Neural cell (in vitro differentiated cells): ENCODE measurements at regions not wholly inside any gene's neighbourhood (a gene's known extent, or its start where the extent isn't known, plus 50 kb on each side); places are given as distances from the start of the nearest gene placed in this dataset.

ENCODE experiments used
- H2AFZ ChIP-seq: fragments of 200-600, 300-800 bp; sonication (generic), shearing (Covaris generic); 2 replicates; pipeline ENCODE4 v1.6.0; 2014; ENCODE audit warnings: low read depth, mild to moderate bottlenecking, antibody characterized with exemption, low read length, moderate library complexity
- H3F3A ChIP-seq: fragments of 200-600 bp; shearing (Covaris generic); 2 replicates; pipeline ENCODE4 v1.6.1; 2016; ENCODE audit warnings: mild to moderate bottlenecking, moderate library complexity, mixed read lengths, antibody characterized with exemption, low read length; ENCODE audit not compliant: insufficient read depth, poor library complexity, severe bottlenecking
- H3K27ac ChIP-seq: fragments of 200-600, 300-800 bp; sonication (generic), shearing (Covaris generic); 2 replicates; pipeline ENCODE4 v1.5.1; 2014; ENCODE audit warnings: mild to moderate bottlenecking, low read length, moderate library complexity
- H3K27me3 ChIP-seq: fragments of 300-800, 200-600 bp; sonication (generic), shearing (Covaris generic); 2 replicates; pipeline ENCODE4 v1.6.0; 2014; ENCODE audit warnings: mild to moderate bottlenecking, low read depth, low read length, moderate library complexity; ENCODE audit not compliant: insufficient read depth
- H3K36me3 ChIP-seq: fragments of 300-800, 200-600 bp; sonication (generic), shearing (Covaris generic); 2 replicates; pipeline ENCODE4 v1.5.1; 2014; ENCODE audit warnings: mild to moderate bottlenecking, antibody characterized with exemption, low read length, moderate library complexity; ENCODE audit not compliant: insufficient read depth
- H3K4me2 ChIP-seq: fragments of 300-800, 200-600 bp; sonication (generic), shearing (Covaris generic); 2 replicates; pipeline ENCODE4 v1.6.0; 2014; ENCODE audit warnings: mild to moderate bottlenecking, low read length
- H3K4me3 ChIP-seq: fragments of 300-800, 200-600 bp; sonication (generic), shearing (Covaris generic); 2 replicates; pipeline ENCODE4 v1.5.1; 2014; ENCODE audit warnings: mild to moderate bottlenecking, low read length, moderate library complexity
- H3K79me2 ChIP-seq: fragments of 200-600 bp; shearing (Covaris generic); replicated peaks from 2 replicates; pipeline ENCODE4 v1.6.0; 2014; ENCODE audit warnings: mild to moderate bottlenecking, low read length, moderate library complexity; ENCODE audit not compliant: insufficient read depth
- H3K9ac ChIP-seq: fragments of 300-800, 200-600 bp; sonication (generic), shearing (Covaris generic); 2 replicates; pipeline ENCODE4 v1.6.1; 2016; ENCODE audit warnings: mild to moderate bottlenecking, low read length, mixed read lengths
- H3K9me2 ChIP-seq: fragments of 200-600 bp; shearing (Covaris generic); 2 replicates; pipeline ENCODE4 v1.6.1; 2016; ENCODE audit warnings: mild to moderate bottlenecking, low read length, mixed read lengths; ENCODE audit not compliant: insufficient read depth
- H3K9me3 ChIP-seq: fragments of 200-600, 300-800 bp; sonication (generic), shearing (Covaris generic); 2 replicates; pipeline ENCODE4 v1.6.1; 2016; ENCODE audit warnings: mild to moderate bottlenecking, mixed run types, low read length, moderate library complexity, mixed read lengths
- H4K20me1 ChIP-seq: fragments of 200-600 bp; shearing (Covaris generic); 2 replicates; pipeline ENCODE4 v1.6.1; 2016; ENCODE audit warnings: mild to moderate bottlenecking, mixed run types; ENCODE audit not compliant: insufficient read depth
- CTCF ChIP-seq: fragments of 450-650 bp; IDR thresholded peaks from 2 replicates; pipeline ENCODE4 v1.5.1; 2014; ENCODE audit warnings: antibody characterized with exemption, mild to moderate bottlenecking, moderate library complexity; ENCODE audit not compliant: poor library complexity, severe bottlenecking
- EP300 ChIP-seq: fragments of 450-650 bp; conservative IDR thresholded peaks from 2 replicates; pipeline ENCODE4 v1.6.1; 2014; ENCODE audit warnings: antibody characterized with exemption, mild to moderate bottlenecking, moderate library complexity; ENCODE audit not compliant: poor library complexity, severe bottlenecking
- EZH2 ChIP-seq: fragments of 200-600, 300-800 bp; shearing (Covaris generic), sonication (generic); IDR thresholded peaks from 2 replicates; pipeline ENCODE4 v1.6.1; 2014; ENCODE audit warnings: antibody characterized with exemption, low read length, borderline replicate concordance, mild to moderate bottlenecking; ENCODE audit not compliant: insufficient read depth, poor library complexity, severe bottlenecking
- MXI1 ChIP-seq: fragments of 450-650 bp; conservative IDR thresholded peaks from 2 replicates; pipeline ENCODE4 v1.6.1; 2014; ENCODE audit warnings: antibody characterized with exemption, mild to moderate bottlenecking; ENCODE audit not compliant: poor library complexity, severe bottlenecking
- POLR2AphosphoS5 ChIP-seq: IDR thresholded peaks from 2 replicates; pipeline ENCODE4 v1.6.1; 2012
- RAD21 ChIP-seq: fragments of 450-650 bp; conservative IDR thresholded peaks from 2 replicates; pipeline ENCODE4 v1.6.1; 2014; ENCODE audit warnings: antibody characterized with exemption, mild to moderate bottlenecking, moderate library complexity
- REST ChIP-seq: IDR thresholded peaks from 2 replicates; pipeline ENCODE4 v1.6.1; 2012; ENCODE audit warnings: borderline replicate concordance
- SMC3 ChIP-seq: fragments of 450-650 bp; conservative IDR thresholded peaks from 2 replicates; pipeline ENCODE4 v1.6.1; 2014; ENCODE audit warnings: antibody characterized with exemption, mild to moderate bottlenecking, moderate library complexity; ENCODE audit not compliant: poor library complexity
- TAF1 ChIP-seq: IDR thresholded peaks from 2 replicates; pipeline ENCODE4 v1.6.1; 2012; ENCODE audit warnings: low read depth

GRCh38 chr11:29279716-29280115 is 737.1 kb downstream of the KCNA4 start:
- H2AFZ ChIP-seq, result no peak overlapping the region
- no peaks in the 10 kb centered on the region for H3F3A ChIP-seq
- H3K79me2 ChIP-seq, result no peaks in the 10 kb centered on the region
- no peak for TF ChIP-seq SMC3
- no peak for TF ChIP-seq CTCF
- no peak for TF ChIP-seq EP300
- no peak for TF ChIP-seq POLR2AphosphoS5
- TF ChIP-seq TAF1, result no peak
- no peak for TF ChIP-seq RAD21
- TF ChIP-seq REST, result no peak
- no peak for TF ChIP-seq EZH2
- TF ChIP-seq MXI1, result no peak
- H3K9me3 ChIP-seq, result no peaks in the 10 kb centered on the region
- H3K9ac ChIP-seq, result no peak overlapping the region
- H3K9me2 ChIP-seq, result no peaks in the 10 kb centered on the region
- H3K4me2 ChIP-seq, result no peak overlapping the region
- no peaks in the 10 kb centered on the region for H3K27me3 ChIP-seq
- no peak overlapping the region for H3K27ac ChIP-seq
- H4K20me1 ChIP-seq, result no peaks in the 10 kb centered on the region
- H3K4me3 ChIP-seq, result no peak overlapping the region
- H3K36me3 ChIP-seq, result no peaks in the 10 kb centered on the region

GRCh38 chr11:29272019-29272654 is 744.7 kb downstream of the KCNA4 start:
- no peak overlapping the region for H3K27ac ChIP-seq
- no peak overlapping the region for H3K4me3 ChIP-seq
- H3K79me2 ChIP-seq, result no peaks in the 10 kb centered on the region
- no peaks in the 10 kb centered on the region for H3K9me2 ChIP-seq
- no peaks in the 10 kb centered on the region for H4K20me1 ChIP-seq
- no peaks in the 10 kb centered on the region for H3K9me3 ChIP-seq
- TF ChIP-seq EZH2, result no peak
- no peak for TF ChIP-seq POLR2AphosphoS5
- no peak for TF ChIP-seq CTCF
- TF ChIP-seq RAD21, result no peak
- TF ChIP-seq MXI1, result no peak
- TF ChIP-seq REST, result no peak
- no peak for TF ChIP-seq EP300
- TF ChIP-seq TAF1, result no peak
- no peak for TF ChIP-seq SMC3
- H3F3A ChIP-seq, result no peaks in the 10 kb centered on the region
- no peaks in the 10 kb centered on the region for H3K27me3 ChIP-seq
- H2AFZ ChIP-seq, result no peak overlapping the region
- H3K36me3 ChIP-seq, result no peaks in the 10 kb centered on the region
- H3K9ac ChIP-seq, result no peak overlapping the region
- no peak overlapping the region for H3K4me2 ChIP-seq
